M059J (cell line): ENCODE measurements at regions not wholly inside any gene's neighbourhood (a gene's known extent, or its start where the extent isn't known, plus 50 kb on each side); places are given as distances from the start of the nearest gene placed in this dataset.
"Not testable (repeated sequence)": the region's sequence is repeated elsewhere in the genome, so short reads cannot be mapped to it uniquely, and the experiment has no call there.

Source experiments
- DNase-seq: peaks from one replicate; pipeline ENCODE4 v3.0.0-alpha.2; 2012; ENCODE audit warnings: low read depth

DNA sequence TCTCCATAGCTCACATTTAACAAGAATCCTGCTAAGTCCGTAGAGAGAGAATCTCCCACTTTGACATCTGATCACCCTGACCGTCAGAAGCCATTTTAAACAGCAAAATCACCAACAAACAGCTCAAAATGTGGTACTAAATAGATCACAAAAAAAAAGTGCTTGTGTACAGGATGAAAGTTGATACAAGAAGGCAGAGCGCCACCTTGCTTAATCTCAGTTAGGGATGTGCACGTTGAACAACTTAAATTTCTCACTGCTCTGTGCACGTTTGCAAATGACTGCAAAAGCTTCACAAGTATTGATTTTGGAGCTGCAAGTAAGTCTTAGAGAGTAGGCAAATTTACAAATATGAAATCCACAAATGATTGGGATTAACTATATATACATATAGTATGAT is 63.1 kb upstream of the NREP start:
- no peak for DNase-seq

DNA sequence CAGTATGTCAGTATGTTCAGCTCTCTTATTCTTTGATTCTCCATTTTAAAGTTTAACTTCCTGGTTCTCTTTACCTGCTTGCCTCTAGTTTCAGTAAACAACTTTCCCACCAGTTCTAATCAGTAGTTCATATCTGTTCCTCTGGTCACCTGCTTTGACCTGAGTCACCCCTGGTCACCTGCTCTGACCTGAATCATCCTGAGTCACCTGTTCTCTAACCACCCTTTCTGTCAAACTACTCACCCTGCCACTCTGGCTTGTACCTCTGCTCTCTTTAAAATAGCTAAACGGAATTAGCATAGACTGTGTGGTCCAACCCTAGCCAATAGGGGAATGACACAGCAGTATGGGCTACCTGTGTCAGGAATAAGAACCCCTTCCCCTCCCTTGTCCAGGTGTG is 62.0 kb upstream of the NREP start:
- DNase-seq, result not testable (repeated sequence)

DNA sequence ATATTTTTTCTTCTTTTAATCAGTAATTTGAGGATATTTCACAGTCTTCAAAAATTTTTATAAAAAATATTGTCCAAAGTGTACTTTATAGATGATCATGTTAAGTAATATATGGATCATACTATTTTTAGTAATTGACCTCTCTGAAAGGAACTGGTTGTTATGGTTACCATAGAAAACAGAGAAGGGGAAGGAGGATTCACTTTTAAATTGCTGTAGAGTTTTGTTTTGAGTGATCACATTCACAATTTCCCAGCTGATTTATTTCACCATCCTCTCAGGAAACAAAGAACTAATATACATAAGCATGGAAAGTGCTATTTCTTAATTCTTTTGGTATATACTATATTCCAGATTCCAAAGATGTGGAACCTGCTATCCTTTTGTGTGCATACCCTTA is 56.5 kb upstream of the NREP start:
- no peak for DNase-seq

DNA sequence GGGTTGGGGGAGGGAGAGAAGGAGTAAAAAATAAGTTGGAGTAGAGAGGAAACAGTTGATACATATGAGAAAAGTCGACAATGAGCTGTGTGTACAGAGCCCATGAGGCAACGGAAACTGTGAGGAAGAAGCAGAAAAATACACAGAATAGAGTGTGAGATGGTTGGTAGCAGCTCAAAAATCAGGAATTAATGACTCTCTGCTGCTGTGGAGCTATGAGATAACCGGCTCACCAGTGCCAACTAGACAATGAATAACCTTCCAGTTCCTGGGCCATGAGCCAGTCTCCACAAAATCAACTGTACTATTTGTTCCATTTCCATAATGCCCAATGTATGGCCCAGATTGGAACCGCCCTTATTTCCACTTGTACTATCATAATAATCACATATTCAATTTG is 53.1 kb upstream of the NREP start:
- no peak for DNase-seq
